Trophoblast cell (in vitro differentiated cells and primary cell): ENCODE measurements at regions not wholly inside any gene's neighbourhood (a gene's known extent, or its start where the extent isn't known, plus 50 kb on each side); places are given as distances from the start of the nearest gene placed in this dataset.

ENCODE experiments used
- DNase-seq, 2 donors: peaks; one replicate each; pipeline ENCODE4 v3.0.0-alpha.2; 2016
- H2AFZ ChIP-seq: 2 replicates; pipeline ENCODE4 v1.6.1; 2013; ENCODE audit warnings: low read length, moderate library complexity, mild to moderate bottlenecking; ENCODE audit not compliant: insufficient read depth, poor library complexity
- H2AK5ac ChIP-seq: 2 replicates; pipeline ENCODE4 v1.6.1; 2013; ENCODE audit warnings: mild to moderate bottlenecking, low read length
- H2BK120ac ChIP-seq: 2 replicates; pipeline ENCODE4 v1.6.1; 2013; ENCODE audit warnings: low read length, mild to moderate bottlenecking, moderate library complexity; ENCODE audit not compliant: insufficient read depth, poor library complexity
- H2BK12ac ChIP-seq: 2 replicates; pipeline ENCODE4 v1.6.1; 2013; ENCODE audit warnings: mild to moderate bottlenecking, low read length, moderate library complexity
- H2BK5ac ChIP-seq: 2 replicates; pipeline ENCODE4 v1.6.1; 2013; ENCODE audit warnings: low read length, low read depth, moderate library complexity, mild to moderate bottlenecking; ENCODE audit not compliant: poor library complexity
- H3K14ac ChIP-seq: 2 replicates; pipeline ENCODE4 v1.6.1; 2013; ENCODE audit warnings: mild to moderate bottlenecking, low read length
- H3K18ac ChIP-seq: 2 replicates; pipeline ENCODE4 v1.6.1; 2013; ENCODE audit warnings: mild to moderate bottlenecking, low read length
- H3K23ac ChIP-seq: 2 replicates; pipeline ENCODE4 v1.6.1; 2013; ENCODE audit warnings: low read length
- H3K27ac ChIP-seq: 2 replicates; pipeline ENCODE4 v1.5.1; 2013; ENCODE audit warnings: low read depth, mild to moderate bottlenecking, inconsistent platforms, low read length, moderate library complexity
- H3K27me3 ChIP-seq: 2 replicates; pipeline ENCODE4 v1.6.1; 2013; ENCODE audit warnings: inconsistent platforms, mild to moderate bottlenecking, low read length, moderate library complexity; ENCODE audit not compliant: insufficient read depth
- H3K36me3 ChIP-seq, 2 experiments: 1 replicate in 1 of 2; 2 replicates in 1 of 2; pipeline ENCODE4 v1.6.1; 2013; ENCODE audit warnings: low read length in 2 of 2, mild to moderate bottlenecking in 2 of 2, moderate library complexity in 1 of 2; ENCODE audit not compliant: insufficient read depth in 2 of 2, control insufficient read depth in 1 of 2
- H3K4ac ChIP-seq: 2 replicates; pipeline ENCODE4 v1.6.1; 2013; ENCODE audit warnings: low read depth, mild to moderate bottlenecking, low read length, moderate library complexity
- H3K4me1 ChIP-seq, 2 experiments: 1 replicate in 1 of 2; 2 replicates in 1 of 2; pipeline ENCODE4 v1.6.1; 2013; ENCODE audit warnings: low read length in 2 of 2, mild to moderate bottlenecking in 2 of 2, moderate library complexity in 1 of 2; ENCODE audit not compliant: insufficient read depth in 2 of 2, control insufficient read depth in 1 of 2
- H3K4me2 ChIP-seq: 2 replicates; pipeline ENCODE4 v1.6.1; 2013; ENCODE audit warnings: inconsistent platforms, mild to moderate bottlenecking, low read length, moderate library complexity
- H3K4me3 ChIP-seq: 2 replicates; pipeline ENCODE4 v1.5.1; 2013; ENCODE audit warnings: mild to moderate bottlenecking, low read depth, low read length, inconsistent platforms
- H3K79me1 ChIP-seq: one replicate; pipeline ENCODE4 v1.6.1; 2013; ENCODE audit warnings: low read length
- H3K79me2 ChIP-seq: 2 replicates; pipeline ENCODE4 v1.6.1; 2013; ENCODE audit warnings: low read length, mild to moderate bottlenecking; ENCODE audit not compliant: control insufficient read depth, insufficient read depth, poor library complexity
- H3K9ac ChIP-seq: 2 replicates; pipeline ENCODE4 v1.6.1; 2013; ENCODE audit warnings: mild to moderate bottlenecking, low read length
- H3K9me3 ChIP-seq: 2 replicates; pipeline ENCODE4 v1.6.1; 2013; ENCODE audit warnings: low read depth, mild to moderate bottlenecking, control low read depth, inconsistent platforms, low read length; ENCODE audit not compliant: insufficient read depth
- H4K12ac ChIP-seq: 2 replicates; pipeline ENCODE4 v1.6.1; 2013; ENCODE audit warnings: low read depth, mild to moderate bottlenecking, low read length, moderate library complexity
- H4K8ac ChIP-seq: 2 replicates; pipeline ENCODE4 v1.6.1; 2013; ENCODE audit warnings: low read depth, mild to moderate bottlenecking, low read length, moderate library complexity
- H4K91ac ChIP-seq: one replicate; pipeline ENCODE4 v1.6.1; 2013; ENCODE audit warnings: low read depth, mild to moderate bottlenecking, low read length, moderate library complexity
- WGBS: extraction: QIAGEN DNeasy Blood & Tissue Kit; methylation state at CpG from one replicate; pipeline ENCODE4 v1.1.7; 2013; ENCODE audit warnings: missing lambda C conversion rate; ENCODE audit not compliant: insufficient read length, insufficient coverage; ENCODE audit errors: extremely low coverage; 5-methylcytosine and 5-hydroxymethylcytosine counted together

- WGBS: no CpG with 5 or more reads among the region's 2 CpGs
- H2AK5ac ChIP-seq: no peak overlapping the region
- H2BK5ac ChIP-seq: no peak overlapping the region
- H4K12ac ChIP-seq: no peak overlapping the region
- no peak overlapping the region for H4K91ac ChIP-seq
- H3K4me3 ChIP-seq: no peak overlapping the region
- H3K23ac ChIP-seq: no peak overlapping the region
- no peaks in the 10 kb centered on the region for H3K36me3 ChIP-seq
- H3K9me3 ChIP-seq: no peaks in the 10 kb centered on the region
- H2BK12ac ChIP-seq: no peak overlapping the region
- no peak overlapping the region for H2AFZ ChIP-seq
- no peaks in the 10 kb centered on the region for H3K79me2 ChIP-seq
- H4K8ac ChIP-seq: no peak overlapping the region
- no peaks in the 10 kb centered on the region for H3K27me3 ChIP-seq
- no peaks in the 10 kb centered on the region for H3K79me1 ChIP-seq
- no peak overlapping the region for H3K4ac ChIP-seq
- no peak overlapping the region for H2BK120ac ChIP-seq
- H3K14ac ChIP-seq: no peak overlapping the region
- no peak for DNase-seq
- no peak overlapping the region for H3K4me2 ChIP-seq
- no peak overlapping the region for H3K9ac ChIP-seq
- H3K18ac ChIP-seq: no peak overlapping the region
- peaks cover 0 to 2% of the 10 kb centered on the region in 2 experiments for H3K4me1 ChIP-seq
- no peak overlapping the region for H3K27ac ChIP-seq
These were observed 217.2 kb upstream of the CDH11 start for GRCh38 chr16:65339062-65339461.

- Histone ChIP-seq H2BK5ac (no peak overlapping the region), H3K14ac (no peak overlapping the region), H3K27ac (no peak overlapping the region), H3K79me1 (no peaks in the 10 kb centered on the region), H4K91ac (no peak overlapping the region), H2AK5ac (no peak overlapping the region), H3K23ac (no peak overlapping the region), H3K9me3 (no peaks in the 10 kb centered on the region), H3K79me2 (no peaks in the 10 kb centered on the region), H3K36me3 (no peaks in the 10 kb centered on the region), H3K4me3 (no peak overlapping the region), H4K12ac (no peak overlapping the region), H3K4ac (no peak overlapping the region), H3K18ac (no peak overlapping the region), H2AFZ (no peak overlapping the region), H4K8ac (no peak overlapping the region), H2BK120ac (no peak overlapping the region), H3K4me1 (no peaks in the 10 kb centered on the region), H3K4me2 (no peak overlapping the region), H3K9ac (no peak overlapping the region), H3K27me3 (no peaks in the 10 kb centered on the region), H2BK12ac (no peak overlapping the region)
- WGBS: no CpG with 5 or more reads among the region's 2 CpGs
- DNase-seq: peak; percentile 34 to 48
These were observed 214.3 kb upstream of the CDH11 start for GRCh38 chr16:65336160-65336559.

GRCh38 chr16:65334081-65334480 is 212.2 kb upstream of the CDH11 start:
- Histone ChIP-seq H3K79me1 (no peaks in the 10 kb centered on the region), H2BK5ac (no peak overlapping the region), H3K14ac (no peak overlapping the region), H3K9ac (no peak overlapping the region), H3K4me3 (no peak overlapping the region), H3K36me3 (no peaks in the 10 kb centered on the region), H2BK12ac (no peak overlapping the region), H2AFZ (no peak overlapping the region), H3K79me2 (no peaks in the 10 kb centered on the region), H4K8ac (no peak overlapping the region), H2AK5ac (no peak overlapping the region), H3K9me3 (no peaks in the 10 kb centered on the region), H3K18ac (no peak overlapping the region), H4K91ac (no peak overlapping the region), H3K27ac (no peak overlapping the region), H4K12ac (no peak overlapping the region), H3K27me3 (no peaks in the 10 kb centered on the region), H3K4me1 (no peaks in the 10 kb centered on the region), H2BK120ac (no peak overlapping the region), H3K4me2 (no peak overlapping the region), H3K23ac (no peak overlapping the region), H3K4ac (no peak overlapping the region)
- no peak for DNase-seq
- WGBS: no CpG with 5 or more reads among the region's 2 CpGs

GRCh38 chr16:65333283-65333682 is 211.4 kb upstream of the CDH11 start:
- no peak overlapping the region for H3K23ac ChIP-seq
- H2BK12ac ChIP-seq: no peak overlapping the region
- H3K36me3 ChIP-seq: no peaks in the 10 kb centered on the region
- no peaks in the 10 kb centered on the region for H3K79me1 ChIP-seq
- no peaks in the 10 kb centered on the region for H3K4me1 ChIP-seq
- no peak overlapping the region for H4K12ac ChIP-seq
- no peak for DNase-seq
- H4K8ac ChIP-seq: no peak overlapping the region
- no CpG with 5 or more reads among the region's 2 CpGs for WGBS
- no peaks in the 10 kb centered on the region for H3K79me2 ChIP-seq
- no peak overlapping the region for H4K91ac ChIP-seq
- no peaks in the 10 kb centered on the region for H3K9me3 ChIP-seq
- H3K4me3 ChIP-seq: no peak overlapping the region
- H3K14ac ChIP-seq: no peak overlapping the region
- H2AFZ ChIP-seq: no peak overlapping the region
- no peak overlapping the region for H3K9ac ChIP-seq
- H3K4me2 ChIP-seq: no peak overlapping the region
- H2AK5ac ChIP-seq: no peak overlapping the region
- H3K18ac ChIP-seq: no peak overlapping the region
- no peaks in the 10 kb centered on the region for H3K27me3 ChIP-seq
- no peak overlapping the region for H3K27ac ChIP-seq
- no peak overlapping the region for H3K4ac ChIP-seq
- no peak overlapping the region for H2BK120ac ChIP-seq
- H2BK5ac ChIP-seq: no peak overlapping the region
